ENCODE measurements at regions not wholly inside any gene's neighbourhood (a gene's known extent, or its start where the extent isn't known, plus 50 kb on each side); places are given as distances from the start of the nearest gene placed in this dataset.

DNA sequence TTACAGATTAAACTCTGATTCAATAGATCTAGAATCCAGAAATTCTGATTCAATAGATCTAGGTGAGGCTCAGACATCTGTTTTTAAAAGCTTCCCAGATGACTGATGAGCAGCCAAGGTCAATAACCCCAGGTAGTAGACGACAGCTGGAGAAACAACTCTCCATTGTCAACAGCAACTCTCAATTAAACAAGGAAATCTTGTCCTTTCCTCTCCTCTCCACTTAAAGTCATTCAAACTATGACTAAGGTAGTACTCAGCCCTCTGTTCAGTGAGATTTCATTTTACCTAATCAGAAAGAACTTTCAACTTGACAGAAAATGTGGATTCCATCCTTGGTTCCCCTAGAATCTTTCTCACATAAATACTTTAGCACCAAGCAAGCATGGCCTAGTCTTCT is 94.6 kb upstream of the SCG2 start:
- intact Hi-C loops (cut with DNase I) = loop anchor here in 2 of 10 donors (5.0 to 10.0 kb wide), 2 partner anchors 98 to 101 kb away; no protein-coding TSS in a partner anchor
- ATAC-seq (peak in 1 of 4 donors; percentile 60), DNase-seq (no peak)
- H3K27me3 ChIP-seq = no peaks in the 10 kb centered on the region
- H3K9me3 ChIP-seq = no peaks in the 10 kb centered on the region
- 51 to 64% (median 59%) methylated on average over 1 of the region's 1 CpG for WGBS, 4 donors
- no peaks in the 10 kb centered on the region for H3K36me3 ChIP-seq
- no peak overlapping the region for H3K27ac ChIP-seq
- no peak overlapping the region for H3K4me3 ChIP-seq
- TF ChIP-seq POLR2A (IDR thresholded peaks at IDR 0.05) = no peak
- TF ChIP-seq, protein P1, sequence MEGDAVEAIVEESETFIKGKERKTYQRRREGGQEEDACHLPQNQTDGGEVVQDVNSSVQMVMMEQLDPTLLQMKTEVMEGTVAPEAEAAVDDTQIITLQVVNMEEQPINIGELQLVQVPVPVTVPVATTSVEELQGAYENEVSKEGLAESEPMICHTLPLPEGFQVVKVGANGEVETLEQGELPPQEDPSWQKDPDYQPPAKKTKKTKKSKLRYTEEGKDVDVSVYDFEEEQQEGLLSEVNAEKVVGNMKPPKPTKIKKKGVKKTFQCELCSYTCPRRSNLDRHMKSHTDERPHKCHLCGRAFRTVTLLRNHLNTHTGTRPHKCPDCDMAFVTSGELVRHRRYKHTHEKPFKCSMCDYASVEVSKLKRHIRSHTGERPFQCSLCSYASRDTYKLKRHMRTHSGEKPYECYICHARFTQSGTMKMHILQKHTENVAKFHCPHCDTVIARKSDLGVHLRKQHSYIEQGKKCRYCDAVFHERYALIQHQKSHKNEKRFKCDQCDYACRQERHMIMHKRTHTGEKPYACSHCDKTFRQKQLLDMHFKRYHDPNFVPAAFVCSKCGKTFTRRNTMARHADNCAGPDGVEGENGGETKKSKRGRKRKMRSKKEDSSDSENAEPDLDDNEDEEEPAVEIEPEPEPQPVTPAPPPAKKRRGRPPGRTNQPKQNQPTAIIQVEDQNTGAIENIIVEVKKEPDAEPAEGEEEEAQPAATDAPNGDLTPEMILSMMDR (IDR thresholded peaks at IDR 0.05) = no peak
- H3K4me1 ChIP-seq = peaks cover 0 to 4% (median 0%) of the 10 kb centered on the region in 12 donors

DNA sequence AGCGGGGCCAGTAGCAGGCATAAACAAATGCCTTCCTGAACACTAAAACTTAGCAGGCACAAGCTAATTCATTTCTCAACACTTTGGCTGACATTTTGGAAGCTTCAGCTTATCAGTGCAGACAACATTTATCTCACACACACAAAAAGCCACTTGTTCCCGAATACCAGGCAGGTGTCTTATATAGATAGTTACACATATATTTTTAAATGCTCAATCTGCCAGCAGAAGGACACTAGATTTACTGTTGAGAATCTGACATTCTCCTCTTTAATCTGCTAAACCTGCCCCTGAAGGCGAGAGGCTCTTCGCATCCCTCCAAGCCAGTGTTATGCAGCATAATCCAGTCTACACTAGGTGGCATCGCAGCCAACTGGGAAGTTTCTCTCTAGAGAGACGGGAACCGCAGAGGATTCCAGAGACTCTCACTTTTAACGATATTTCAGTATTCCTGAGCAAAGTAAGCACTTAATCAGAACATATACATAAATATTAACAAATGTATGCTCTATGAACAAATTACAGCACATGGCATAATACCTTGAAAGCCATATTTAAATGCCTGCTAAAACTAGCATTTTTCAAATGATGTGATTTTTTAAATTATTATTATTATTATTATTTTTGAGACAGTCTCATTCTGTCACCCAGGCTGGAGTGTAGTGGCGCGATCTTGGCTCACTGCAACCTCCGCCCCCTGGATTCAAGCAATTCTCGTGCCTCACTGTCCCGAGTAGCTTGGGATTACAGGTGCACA is 90.2 kb upstream of the SCG2 start:
- Histone ChIP-seq H3K36me3 (no peaks in the 10 kb centered on the region), H3K9me3 (no peaks in the 10 kb centered on the region), H3K27ac (no peak overlapping the region), H3K4me3 (no peak overlapping the region), H3K27me3 (peaks cover 0 to 6% (median 0%) of the 10 kb centered on the region in 9 donors), H3K4me1 (no peaks in the 10 kb centered on the region)
- DNase-seq (peak in 3 of 5 donors; percentile 16 to 35 (median 21)), ATAC-seq (peak in 3 of 4 donors; percentile 69 to 83 (median 79))
- TF ChIP-seq POLR2A (IDR thresholded peaks at IDR 0.05) = no peak
- TF ChIP-seq, protein P1 (IDR thresholded peaks at IDR 0.05) = peak; percentile 30 to 70 (median 58)
- WGBS, 4 donors = 41 to 43% (median 42%) methylated on average over 13 of the region's 13 CpGs
- intact Hi-C loops (cut with DNase I) = loop anchor here in 6 of 10 donors (1.0 to 10.0 kb wide), 4 partner anchors 102 to 720 kb away; no protein-coding TSS in a partner anchor

DNA sequence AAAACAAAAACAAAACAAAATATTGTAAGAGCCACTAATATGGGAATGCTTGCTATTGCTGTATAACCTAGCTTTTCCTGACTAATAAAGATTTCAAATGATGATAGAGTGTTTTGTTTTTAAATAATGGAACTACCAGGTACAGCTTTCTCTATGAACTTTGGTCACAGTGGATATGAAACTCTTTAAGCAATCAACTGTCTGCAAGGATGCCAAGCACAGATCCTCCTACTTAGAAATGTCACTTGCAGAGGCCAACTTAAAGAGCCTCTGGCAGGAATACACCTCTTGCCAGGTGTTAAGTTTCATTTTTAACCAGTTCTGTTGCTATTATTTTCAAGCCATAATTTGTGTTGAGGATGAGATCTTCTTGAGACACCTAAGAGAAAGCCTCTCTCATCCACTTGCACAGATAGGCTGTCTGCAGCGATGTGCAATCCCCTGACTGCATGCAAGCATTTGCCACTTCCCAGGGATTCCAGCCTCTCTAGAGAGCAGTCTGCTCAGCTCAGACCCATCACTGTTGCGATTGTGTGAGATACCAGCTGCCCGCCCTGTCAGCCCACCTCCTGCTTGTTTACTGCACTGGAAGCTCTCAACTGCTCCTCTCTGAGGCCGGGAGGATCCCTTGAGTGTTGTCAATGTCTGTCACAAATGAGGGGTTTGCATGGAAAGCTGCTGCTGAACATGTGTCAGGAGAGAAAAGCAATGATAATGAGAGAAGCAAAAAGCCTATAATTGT is 86.1 kb upstream of the SCG2 start:
- no peak overlapping the region for H3K4me3 ChIP-seq
- peaks cover 0 to 6% (median 0%) of the 10 kb centered on the region in 9 donors for H3K27me3 ChIP-seq
- TF ChIP-seq, protein P1 (IDR thresholded peaks at IDR 0.05) = no peak
- TF ChIP-seq POLR2A (IDR thresholded peaks at IDR 0.05) = no peak
- H3K36me3 ChIP-seq = no peaks in the 10 kb centered on the region
- WGBS, 4 donors = 37 to 46% (median 40%) methylated on average over 4 of the region's 4 CpGs
- ATAC-seq = no peak
- no peak overlapping the region for H3K27ac ChIP-seq
- H3K4me1 ChIP-seq = no peaks in the 10 kb centered on the region
- intact Hi-C loops (cut with DNase I) = loop anchor here in 1 of 10 donors (5.0 kb wide), 1 partner anchor 109 kb away; no protein-coding TSS in a partner anchor
- no peak for DNase-seq
- no peaks in the 10 kb centered on the region for H3K9me3 ChIP-seq

DNA sequence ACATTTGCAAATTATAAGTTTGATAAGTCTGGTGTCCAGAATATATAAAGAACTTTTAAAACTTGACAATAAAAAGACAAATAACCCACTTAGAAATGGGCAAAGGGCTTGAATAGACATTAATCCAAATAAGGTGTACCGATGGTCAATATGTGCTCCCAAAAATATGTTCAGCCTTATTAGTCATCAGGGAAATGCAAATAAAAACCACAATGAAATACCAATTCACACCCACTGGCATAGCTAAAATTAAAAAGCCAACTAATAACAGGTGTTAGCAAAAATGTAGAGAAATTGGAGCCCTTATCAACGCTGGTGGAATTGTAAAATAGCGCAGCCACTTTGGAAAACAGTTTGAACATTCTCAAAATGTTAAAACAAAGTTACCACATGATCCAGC is 79.0 kb upstream of the SCG2 start:
- intact Hi-C loops (cut with DNase I) = no loop called here
- Histone ChIP-seq H3K4me3 (no peak overlapping the region), H3K4me1 (no peaks in the 10 kb centered on the region), H3K9me3 (no peaks in the 10 kb centered on the region), H3K27ac (no peak overlapping the region), H3K27me3 (no peaks in the 10 kb centered on the region), H3K36me3 (no peaks in the 10 kb centered on the region)
- ATAC-seq (no peak), DNase-seq (no peak)
- TF ChIP-seq POLR2A (IDR thresholded peaks at IDR 0.05) = no peak
- TF ChIP-seq, protein P1 (IDR thresholded peaks at IDR 0.05) = no peak
- 55 to 60% (median 58%) methylated on average over 3 of the region's 3 CpGs for WGBS, 4 donors

Data from heart left ventricle (tissue), 16 donors.